Vagina (tissue), 2 donors: ENCODE measurements at regions not wholly inside any gene's neighbourhood (a gene's known extent, or its start where the extent isn't known, plus 50 kb on each side); places are given as distances from the start of the nearest gene placed in this dataset.

ENCODE experiments used
- POLR2A ChIP-seq, 2 donors: fragments of 450-650 bp; IDR thresholded peaks; one replicate each; pipeline ENCODE4 v1.6.1; 2017; ENCODE audit warnings: antibody characterized with exemption in 2 of 2, mild to moderate bottlenecking in 2 of 2, moderate library complexity in 2 of 2
- POLR2AphosphoS5 ChIP-seq, 2 donors: sonication (generic); formaldehyde crosslinking; IDR thresholded peaks; one replicate each; pipeline ENCODE4 v1.9.0; 2017; ENCODE audit warnings: antibody characterized with exemption in 2 of 2, mild to moderate bottlenecking in 2 of 2, low read depth in 1 of 2; ENCODE audit not compliant: insufficient read depth in 1 of 2
- TF ChIP-seq, protein P1 (sequence below), 3 experiments: fragments of 450-650 bp in 2 of 3; fragments of 200-600 bp in 1 of 3; sonication (generic) in 1 of 3; IDR thresholded peaks; one replicate each; pipeline ENCODE4 v1.5.1; 2017 to 2019; ENCODE audit warnings: antibody characterized with exemption in 3 of 3, mild to moderate bottlenecking in 2 of 3, moderate library complexity in 2 of 3

GRCh38 chr2:38508311-38509039 lies 94.3 kb downstream of the HNRNPLL start:
- TF ChIP-seq, protein P1, sequence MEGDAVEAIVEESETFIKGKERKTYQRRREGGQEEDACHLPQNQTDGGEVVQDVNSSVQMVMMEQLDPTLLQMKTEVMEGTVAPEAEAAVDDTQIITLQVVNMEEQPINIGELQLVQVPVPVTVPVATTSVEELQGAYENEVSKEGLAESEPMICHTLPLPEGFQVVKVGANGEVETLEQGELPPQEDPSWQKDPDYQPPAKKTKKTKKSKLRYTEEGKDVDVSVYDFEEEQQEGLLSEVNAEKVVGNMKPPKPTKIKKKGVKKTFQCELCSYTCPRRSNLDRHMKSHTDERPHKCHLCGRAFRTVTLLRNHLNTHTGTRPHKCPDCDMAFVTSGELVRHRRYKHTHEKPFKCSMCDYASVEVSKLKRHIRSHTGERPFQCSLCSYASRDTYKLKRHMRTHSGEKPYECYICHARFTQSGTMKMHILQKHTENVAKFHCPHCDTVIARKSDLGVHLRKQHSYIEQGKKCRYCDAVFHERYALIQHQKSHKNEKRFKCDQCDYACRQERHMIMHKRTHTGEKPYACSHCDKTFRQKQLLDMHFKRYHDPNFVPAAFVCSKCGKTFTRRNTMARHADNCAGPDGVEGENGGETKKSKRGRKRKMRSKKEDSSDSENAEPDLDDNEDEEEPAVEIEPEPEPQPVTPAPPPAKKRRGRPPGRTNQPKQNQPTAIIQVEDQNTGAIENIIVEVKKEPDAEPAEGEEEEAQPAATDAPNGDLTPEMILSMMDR (IDR thresholded peaks at IDR 0.05), result peak in 1 of 3 experiments; percentile 25
- TF ChIP-seq POLR2A (IDR thresholded peaks at IDR 0.05) (no peak), POLR2AphosphoS5 (IDR thresholded peaks at IDR 0.05; ENCODE audit: insufficient read depth in 1 of 2, low read depth in 1 of 2) (peak in 1 of 2 donors; percentile 34)
